Hematopoietic multipotent progenitor cell treated with erythropoietin and hydrocortisone succinate and interleukin-3 and kit ligand, for 4 days (in vitro differentiated cells): ENCODE measurements at regions not wholly inside any gene's neighbourhood (a gene's known extent, or its start where the extent isn't known, plus 50 kb on each side); places are given as distances from the start of the nearest gene placed in this dataset.
"Not testable (repeated sequence)": the region's sequence is repeated elsewhere in the genome, so short reads cannot be mapped to it uniquely, and the experiment has no call there.

ENCODE experiments used
- DNase-seq: peaks from one replicate; pipeline ENCODE4 v3.0.0-alpha.2; 2015

GRCh38 chr5:90338712-90339372, 70.7 kb downstream of the CETN3 start:
- no peak for DNase-seq

GRCh38 chr5:90337449-90338052, 72.0 kb downstream of the CETN3 start:
- DNase-seq, result no peak

GRCh38 chr5:90336752-90337151, 72.8 kb downstream of the CETN3 start:
- DNase-seq, result no peak

GRCh38 chr5:90334741-90335140, 74.8 kb downstream of the CETN3 start:
- DNase-seq, result no peak

- DNase-seq, result no peak
Measured at GRCh38 chr5:90329911-90330310, 79.6 kb downstream of the CETN3 start.

GRCh38 chr5:90326995-90327394, 82.6 kb downstream of the CETN3 start:
- no peak for DNase-seq

GRCh38 chr5:90325093-90325492, 84.5 kb downstream of the CETN3 start:
- no peak for DNase-seq

- DNase-seq, result not testable (repeated sequence)
Measured at GRCh38 chr5:90320348-90320747, 89.2 kb downstream of the CETN3 start.

GRCh38 chr5:90312027-90312426, 97.5 kb downstream of the CETN3 start:
- no peak for DNase-seq

GRCh38 chr5:90311401-90311800, 98.2 kb downstream of the CETN3 start:
- no peak for DNase-seq

- no peak for DNase-seq
Measured at GRCh38 chr5:90308787-90309585, 100.6 kb downstream of the CETN3 start.

- DNase-seq, result peak; percentile 3
Measured at GRCh38 chr5:90307782-90308181, 101.8 kb downstream of the CETN3 start.

GRCh38 chr5:90307322-90307721, 102.2 kb downstream of the CETN3 start:
- DNase-seq, result no peak

GRCh38 chr5:90306613-90307012, 102.9 kb downstream of the CETN3 start:
- DNase-seq, result no peak

- DNase-seq, result no peak
Measured at GRCh38 chr5:90305041-90305720, 104.4 kb downstream of the CETN3 start.

- no peak for DNase-seq
Measured at GRCh38 chr5:90301248-90301647, 108.3 kb downstream of the CETN3 start.

GRCh38 chr5:90297045-90297764, 112.4 kb downstream of the CETN3 start:
- no peak for DNase-seq

- DNase-seq, result no peak
Measured at GRCh38 chr5:90294604-90295003, 115.0 kb downstream of the CETN3 start.

GRCh38 chr5:90293931-90294330, 115.6 kb downstream of the CETN3 start:
- DNase-seq, result no peak

- DNase-seq, result no peak
Measured at GRCh38 chr5:90290648-90291047, 118.9 kb downstream of the CETN3 start.

- DNase-seq, result no peak
Measured at GRCh38 chr5:90289837-90290236, 119.7 kb downstream of the CETN3 start.

GRCh38 chr5:90287036-90287435, 122.5 kb downstream of the CETN3 start:
- DNase-seq, result no peak

- DNase-seq, result no peak
Measured at GRCh38 chr5:90285581-90285980, 124.0 kb downstream of the CETN3 start.
